Vagina (tissue), 2 donors: ENCODE measurements at regions not wholly inside any gene's neighbourhood (a gene's known extent, or its start where the extent isn't known, plus 50 kb on each side); places are given as distances from the start of the nearest gene placed in this dataset.

ENCODE experiments used
- DNase-seq, 2 donors: peaks; one replicate each; pipeline ENCODE4 v3.0.0-alpha.2; 2017; ENCODE audit errors: extremely low spot score in 2 of 2
- H3K27ac ChIP-seq: fragments of 200-600 bp; sonication (generic); one replicate; pipeline ENCODE4 v1.5.1; 2019
- H3K27me3 ChIP-seq: fragments of 200-600 bp; sonication (generic); one replicate; pipeline ENCODE4 v1.5.1; 2019
- H3K36me3 ChIP-seq, 2 donors: fragments of 200-600 bp; sonication (generic); one replicate each; pipeline ENCODE4 v1.5.1; 2017 to 2019
- H3K4me1 ChIP-seq: fragments of 200-600 bp; sonication (generic); one replicate; pipeline ENCODE4 v1.5.1; 2019
- H3K4me3 ChIP-seq, 2 donors: fragments of 200-600 bp; sonication (generic); 1 replicate in 1 of 2; 2 replicates in 1 of 2; pipeline ENCODE4 v1.5.1; 2016 to 2019
- H3K9me3 ChIP-seq: fragments of 200-600 bp; sonication (generic); one replicate; pipeline ENCODE4 v1.5.1; 2019
- CTCF ChIP-seq, 3 experiments: fragments of 450-650 bp in 2 of 3; fragments of 200-600 bp in 1 of 3; sonication (generic) in 1 of 3; IDR thresholded peaks; one replicate each; pipeline ENCODE4 v1.5.1; 2017 to 2019; ENCODE audit warnings: antibody characterized with exemption in 3 of 3, mild to moderate bottlenecking in 2 of 3, moderate library complexity in 2 of 3
- POLR2A ChIP-seq, 2 donors: fragments of 450-650 bp; IDR thresholded peaks; one replicate each; pipeline ENCODE4 v1.6.1; 2017; ENCODE audit warnings: antibody characterized with exemption in 2 of 2, mild to moderate bottlenecking in 2 of 2, moderate library complexity in 2 of 2
- POLR2AphosphoS5 ChIP-seq, 2 donors: sonication (generic); formaldehyde crosslinking; IDR thresholded peaks; one replicate each; pipeline ENCODE4 v1.9.0; 2017; ENCODE audit warnings: antibody characterized with exemption in 2 of 2, mild to moderate bottlenecking in 2 of 2, low read depth in 1 of 2; ENCODE audit not compliant: insufficient read depth in 1 of 2
- intact Hi-C: fragments of 100-400 bp; cut with DNase I; formaldehyde crosslinking; loops from one replicate; pipeline ENCODE4 v1.15.1; 2023

GRCh38 chr3:23116081-23116837 is 86.9 kb upstream of the UBE2E2 start:
- TF ChIP-seq CTCF (IDR thresholded peaks at IDR 0.05) = no peak
- no peak for TF ChIP-seq POLR2A (IDR thresholded peaks at IDR 0.05)
- no peak for TF ChIP-seq POLR2AphosphoS5 (IDR thresholded peaks at IDR 0.05; ENCODE audit: insufficient read depth in 1 of 2, low read depth in 1 of 2)
- H3K9me3 ChIP-seq = no peaks in the 10 kb centered on the region
- H3K27me3 ChIP-seq = no peaks in the 10 kb centered on the region
- intact Hi-C loops = no loop called here
- H3K4me1 ChIP-seq = peaks cover 35% of the 10 kb centered on the region
- H3K4me3 ChIP-seq = no peak overlapping the region
- no peak for DNase-seq
- H3K36me3 ChIP-seq = no peaks in the 10 kb centered on the region
- H3K27ac ChIP-seq = peak overlapping the region; percentile 18

- TF ChIP-seq CTCF (IDR thresholded peaks at IDR 0.05) = no peak
- TF ChIP-seq POLR2A (IDR thresholded peaks at IDR 0.05) = no peak
- TF ChIP-seq POLR2AphosphoS5 (IDR thresholded peaks at IDR 0.05; ENCODE audit: insufficient read depth in 1 of 2, low read depth in 1 of 2) = no peak
- Histone ChIP-seq H3K27ac (no peak overlapping the region), H3K27me3 (no peaks in the 10 kb centered on the region), H3K36me3 (no peaks in the 10 kb centered on the region), H3K4me3 (no peak overlapping the region), H3K9me3 (no peaks in the 10 kb centered on the region), H3K4me1 (peaks cover 35% of the 10 kb centered on the region)
- DNase-seq = no peak
- intact Hi-C loops = no loop called here
These were observed 85.3 kb upstream of the UBE2E2 start for GRCh38 chr3:23117856-23118255.

- Histone ChIP-seq H3K4me1 (peaks cover 17% of the 10 kb centered on the region), H3K27ac (no peak overlapping the region), H3K4me3 (no peak overlapping the region), H3K9me3 (no peaks in the 10 kb centered on the region), H3K27me3 (no peaks in the 10 kb centered on the region), H3K36me3 (no peaks in the 10 kb centered on the region)
- no peak for DNase-seq
- intact Hi-C loops = no loop called here
- TF ChIP-seq POLR2A (IDR thresholded peaks at IDR 0.05) = no peak
These were observed 75.9 kb upstream of the UBE2E2 start for GRCh38 chr3:23127196-23127595.

- no peaks in the 10 kb centered on the region for H3K27me3 ChIP-seq
- H3K4me1 ChIP-seq = peaks cover 17% of the 10 kb centered on the region
- H3K27ac ChIP-seq = peak overlapping the region; percentile 58
- intact Hi-C loops = no loop called here
- no peak for TF ChIP-seq POLR2A (IDR thresholded peaks at IDR 0.05)
- TF ChIP-seq POLR2AphosphoS5 (IDR thresholded peaks at IDR 0.05; ENCODE audit: insufficient read depth in 1 of 2, low read depth in 1 of 2) = no peak
- TF ChIP-seq CTCF (IDR thresholded peaks at IDR 0.05) = no peak
- no peaks in the 10 kb centered on the region for H3K9me3 ChIP-seq
- DNase-seq = no peak
- no peaks in the 10 kb centered on the region for H3K36me3 ChIP-seq
- peak overlapping the region in 1 of 2 donors; percentile 24 for H3K4me3 ChIP-seq
These were observed 74.5 kb upstream of the UBE2E2 start for GRCh38 chr3:23128655-23129054.

- no peaks in the 10 kb centered on the region for H3K9me3 ChIP-seq
- DNase-seq = no peak
- peaks cover 17% of the 10 kb centered on the region for H3K4me1 ChIP-seq
- no peaks in the 10 kb centered on the region for H3K36me3 ChIP-seq
- peak overlapping the region; percentile 24 to 37 for H3K4me3 ChIP-seq
- H3K27ac ChIP-seq = peak overlapping the region; percentile 58
- no peaks in the 10 kb centered on the region for H3K27me3 ChIP-seq
- intact Hi-C loops = no loop called here
- TF ChIP-seq CTCF (IDR thresholded peaks at IDR 0.05) = no peak
- TF ChIP-seq POLR2A (IDR thresholded peaks at IDR 0.05) = no peak
- TF ChIP-seq POLR2AphosphoS5 (IDR thresholded peaks at IDR 0.05; ENCODE audit: insufficient read depth in 1 of 2, low read depth in 1 of 2) = no peak
These were observed 74.0 kb upstream of the UBE2E2 start for GRCh38 chr3:23129117-23129516.
